CD8-positive, alpha-beta memory T cell (primary cell): ENCODE measurements at regions not wholly inside any gene's neighbourhood (a gene's known extent, or its start where the extent isn't known, plus 50 kb on each side); places are given as distances from the start of the nearest gene placed in this dataset.

ENCODE experiments used
- CTCF ChIA-PET: fragments of 350-600 bp; sonication (Branson Sonifier 250); formaldehyde crosslinking; loops from one replicate; lab custom pipeline; 2021; ENCODE audit warnings: antibody characterized with exemption; lab: Charles Lee
- POLR2A ChIA-PET: fragments of 350-600 bp; sonication (Branson Sonifier 250); formaldehyde crosslinking; loops from one replicate; lab custom pipeline; 2021; ENCODE audit warnings: antibody characterized with exemption; lab: Charles Lee
- DNase-seq, 5 donors: peaks; one replicate each; pipeline versions ENCODE4 v3.0.0 to v3.0.0-alpha.2; 2020 to 2022; ENCODE audit warnings: mixed read lengths in 1 of 5
- H3K27ac ChIP-seq: one replicate; pipeline ENCODE4 v1.7.0; 2013; ENCODE audit warnings: low read depth, mild to moderate bottlenecking, low read length, moderate library complexity
- H3K27me3 ChIP-seq: 2 replicates; pipeline ENCODE4 v1.7.0; 2013; ENCODE audit warnings: low read length, mild to moderate bottlenecking; ENCODE audit not compliant: insufficient read depth, poor library complexity, severe bottlenecking
- H3K36me3 ChIP-seq: 2 replicates; pipeline ENCODE4 v1.7.0; 2013; ENCODE audit warnings: mild to moderate bottlenecking, low read length, moderate library complexity; ENCODE audit not compliant: insufficient read depth
- H3K4me1 ChIP-seq: 2 replicates; pipeline ENCODE4 v1.7.0; 2013; ENCODE audit warnings: mild to moderate bottlenecking, low read length, moderate library complexity; ENCODE audit not compliant: insufficient read depth
- H3K4me3 ChIP-seq: 2 replicates; pipeline ENCODE4 v1.7.0; 2013; ENCODE audit warnings: mild to moderate bottlenecking, low read length
- H3K9me3 ChIP-seq: 2 replicates; pipeline ENCODE4 v1.7.0; 2013; ENCODE audit warnings: mild to moderate bottlenecking, low read length
- H3K27ac Mint-ChIP-seq, 8 donors: one replicate each; pipeline ENCODE4 v1.8.0; 2020 to 2021; ENCODE audit warnings: mixed read lengths in 8 of 8, mild to moderate bottlenecking in 6 of 8, inconsistent platforms in 3 of 8, moderate library complexity in 3 of 8
- H3K27me3 Mint-ChIP-seq, 2 donors: one replicate each; pipeline ENCODE4 v1.8.0; 2020 to 2021; ENCODE audit warnings: mixed read lengths in 2 of 2, mild to moderate bottlenecking in 1 of 2, moderate library complexity in 1 of 2
- H3K36me3 Mint-ChIP-seq, 3 donors: one replicate each; pipeline ENCODE4 v1.8.0; 2020 to 2021; ENCODE audit warnings: mixed read lengths in 3 of 3, inconsistent platforms in 1 of 3, mild to moderate bottlenecking in 1 of 3
- H3K4me1 Mint-ChIP-seq, 3 donors: one replicate each; pipeline ENCODE4 v1.8.0; 2020 to 2021; ENCODE audit warnings: mixed read lengths in 3 of 3, inconsistent platforms in 1 of 3, mild to moderate bottlenecking in 1 of 3
- H3K4me3 Mint-ChIP-seq, 7 donors: one replicate each; pipeline ENCODE4 v1.8.0; 2020 to 2021; ENCODE audit warnings: mixed read lengths in 7 of 7, mild to moderate bottlenecking in 6 of 7, moderate library complexity in 4 of 7, inconsistent platforms in 2 of 7
- H3K9me3 Mint-ChIP-seq, 5 donors: one replicate each; pipeline ENCODE4 v1.8.0; 2020 to 2022; ENCODE audit warnings: mixed read lengths in 5 of 5, mild to moderate bottlenecking in 3 of 5, moderate library complexity in 2 of 5, inconsistent platforms in 1 of 5

GRCh38 chr5:155759984-155760383 lies 567.0 kb upstream of the SGCD start:
- peaks cover 6 to 12% (median 9%) of the 10 kb centered on the region in 5 donors for H3K9me3 Mint-ChIP-seq
- Histone ChIP-seq H3K36me3 (no peaks in the 10 kb centered on the region), H3K4me3 (no peak overlapping the region), H3K9me3 (peaks cover 9% of the 10 kb centered on the region), H3K27me3 (no peaks in the 10 kb centered on the region), H3K27ac (no peak overlapping the region), H3K4me1 (no peaks in the 10 kb centered on the region)
- ChIA-PET CTCF (no interaction called here), POLR2A (no interaction called here)
- H3K27ac Mint-ChIP-seq = peak overlapping the region in 1 of 8 donors; percentile 43
- peaks cover 0 to 2% of the 10 kb centered on the region in 2 donors for H3K27me3 Mint-ChIP-seq
- H3K4me1 Mint-ChIP-seq = peaks cover 7 to 36% (median 26%) of the 10 kb centered on the region in 3 donors
- peaks cover 0 to 12% (median 4%) of the 10 kb centered on the region in 3 donors for H3K36me3 Mint-ChIP-seq
- no peak for DNase-seq
- no peak overlapping the region for H3K4me3 Mint-ChIP-seq

GRCh38 chr5:155761502-155761901 lies 565.5 kb upstream of the SGCD start:
- H3K9me3 Mint-ChIP-seq = peaks cover 6 to 12% (median 9%) of the 10 kb centered on the region in 5 donors
- peaks cover 20 to 45% (median 38%) of the 10 kb centered on the region in 3 donors for H3K4me1 Mint-ChIP-seq
- no peak for DNase-seq
- Histone ChIP-seq H3K27ac (no peak overlapping the region), H3K27me3 (no peaks in the 10 kb centered on the region), H3K4me1 (peaks cover 11% of the 10 kb centered on the region), H3K4me3 (no peak overlapping the region), H3K36me3 (no peaks in the 10 kb centered on the region), H3K9me3 (peaks cover 9% of the 10 kb centered on the region)
- H3K27ac Mint-ChIP-seq = peak overlapping the region in 6 of 8 donors; percentile 43 to 94 (median 68)
- H3K27me3 Mint-ChIP-seq = peaks cover 0 to 2% of the 10 kb centered on the region in 2 donors
- ChIA-PET POLR2A (no interaction called here), CTCF (no interaction called here)
- peak overlapping the region in 1 of 7 donors; percentile 55 for H3K4me3 Mint-ChIP-seq
- peaks cover 0 to 12% (median 4%) of the 10 kb centered on the region in 3 donors for H3K36me3 Mint-ChIP-seq

DNA sequence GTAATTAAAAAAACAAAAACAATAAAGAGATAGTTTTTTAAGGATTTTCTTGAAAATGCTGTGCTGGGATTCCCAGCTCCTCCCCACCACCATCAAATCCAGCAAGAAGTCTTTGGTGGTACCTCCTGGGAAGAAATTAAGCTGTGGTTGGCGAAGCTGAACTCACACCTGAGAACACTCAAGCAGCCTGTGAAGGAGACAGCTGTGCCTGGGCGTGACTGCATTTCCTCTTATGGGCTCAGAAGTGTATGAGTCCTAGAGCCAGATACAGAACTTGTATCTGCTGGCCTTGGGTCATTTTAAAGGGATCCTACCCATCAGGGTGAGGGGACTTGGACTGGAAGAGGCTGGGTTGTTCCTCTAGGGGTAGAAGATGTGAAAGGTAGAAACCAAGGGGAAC lies 561.2 kb upstream of the SGCD start:
- no peak overlapping the region for H3K27ac ChIP-seq
- H3K27ac Mint-ChIP-seq = peak overlapping the region; percentile 62 to 94 (median 90)
- ChIA-PET POLR2A (no interaction called here), CTCF (no interaction called here)
- peaks cover 0 to 2% of the 10 kb centered on the region in 2 donors for H3K27me3 Mint-ChIP-seq
- peaks cover 34% of the 10 kb centered on the region for H3K4me1 ChIP-seq
- peaks cover 0 to 7% (median 1%) of the 10 kb centered on the region in 3 donors for H3K36me3 Mint-ChIP-seq
- H3K27me3 ChIP-seq = no peaks in the 10 kb centered on the region
- H3K36me3 ChIP-seq = no peaks in the 10 kb centered on the region
- H3K4me3 Mint-ChIP-seq = peak overlapping the region in 6 of 7 donors; percentile 27 to 78 (median 68)
- peaks cover 0 to 11% (median 6%) of the 10 kb centered on the region in 5 donors for H3K9me3 Mint-ChIP-seq
- H3K4me3 ChIP-seq = no peak overlapping the region
- DNase-seq = no peak
- peaks cover 9% of the 10 kb centered on the region for H3K9me3 ChIP-seq
- H3K4me1 Mint-ChIP-seq = peaks cover 48 to 75% (median 74%) of the 10 kb centered on the region in 3 donors

DNA sequence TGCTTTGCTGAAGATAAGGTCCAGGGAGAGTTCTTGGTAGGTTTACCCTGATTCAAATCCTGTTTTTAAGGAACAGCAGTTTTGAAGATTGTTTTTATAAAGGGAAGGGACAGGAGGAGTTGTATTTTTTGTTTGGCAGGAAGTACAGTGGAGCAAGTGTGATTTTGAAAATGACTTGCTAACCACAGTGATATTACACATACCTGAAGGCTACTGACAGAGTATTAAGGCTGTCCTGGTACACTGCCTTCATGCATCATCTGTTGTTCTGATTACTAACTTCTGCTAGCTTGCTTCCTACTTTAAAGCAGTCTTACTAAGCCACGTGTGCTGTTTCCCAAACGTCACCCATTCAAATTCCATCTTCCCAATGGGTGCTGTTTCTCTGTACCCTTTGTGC lies 559.5 kb upstream of the SGCD start:
- Mint-ChIP-seq H3K9me3 (peaks cover 0 to 3% (median 0%) of the 10 kb centered on the region in 5 donors), H3K4me3 (peak overlapping the region; percentile 1 to 72 (median 56)), H3K36me3 (no peaks in the 10 kb centered on the region), H3K4me1 (peaks cover 47 to 81% (median 75%) of the 10 kb centered on the region in 3 donors), H3K27ac (peak overlapping the region; percentile 27 to 91 (median 68)), H3K27me3 (peaks cover 0 to 4% of the 10 kb centered on the region in 2 donors)
- Histone ChIP-seq H3K27me3 (no peaks in the 10 kb centered on the region), H3K4me1 (peaks cover 34% of the 10 kb centered on the region), H3K27ac (peak overlapping the region; percentile 49), H3K9me3 (no peaks in the 10 kb centered on the region), H3K4me3 (no peak overlapping the region), H3K36me3 (no peaks in the 10 kb centered on the region)
- ChIA-PET CTCF (no interaction called here), POLR2A (no interaction called here)
- DNase-seq = peak in 1 of 5 donors; percentile 54

- Histone ChIP-seq H3K4me3 (no peak overlapping the region), H3K36me3 (no peaks in the 10 kb centered on the region), H3K27me3 (no peaks in the 10 kb centered on the region), H3K27ac (peak overlapping the region; percentile 49), H3K4me1 (peaks cover 40% of the 10 kb centered on the region), H3K9me3 (no peaks in the 10 kb centered on the region)
- peak in 1 of 5 donors; percentile 30 for DNase-seq
- Mint-ChIP-seq H3K36me3 (no peaks in the 10 kb centered on the region), H3K27ac (peak overlapping the region; percentile 27 to 90 (median 78)), H3K9me3 (peaks cover 0 to 3% (median 0%) of the 10 kb centered on the region in 5 donors), H3K4me1 (peaks cover 48 to 85% (median 81%) of the 10 kb centered on the region in 3 donors), H3K27me3 (peaks cover 0 to 4% of the 10 kb centered on the region in 2 donors), H3K4me3 (peak overlapping the region in 6 of 7 donors; percentile 10 to 52 (median 36))
- ChIA-PET POLR2A (no interaction called here), CTCF (no interaction called here)
Measured at GRCh38 chr5:155768332-155768731, 558.6 kb upstream of the SGCD start.

- Mint-ChIP-seq H3K36me3 (no peaks in the 10 kb centered on the region), H3K9me3 (peaks cover 0 to 4% (median 0%) of the 10 kb centered on the region in 5 donors), H3K27me3 (peaks cover 0 to 3% of the 10 kb centered on the region in 2 donors), H3K4me3 (no peak overlapping the region), H3K4me1 (peaks cover 46 to 79% (median 77%) of the 10 kb centered on the region in 3 donors), H3K27ac (peak overlapping the region in 3 of 8 donors; percentile 25 to 53 (median 32))
- H3K27me3 ChIP-seq = no peaks in the 10 kb centered on the region
- peaks cover 32% of the 10 kb centered on the region for H3K4me1 ChIP-seq
- ChIA-PET POLR2A (no interaction called here), CTCF (no interaction called here)
- H3K9me3 ChIP-seq = no peaks in the 10 kb centered on the region
- H3K27ac ChIP-seq = no peak overlapping the region
- DNase-seq = no peak
- H3K4me3 ChIP-seq = no peak overlapping the region
- no peaks in the 10 kb centered on the region for H3K36me3 ChIP-seq
Measured at GRCh38 chr5:155772009-155772662, 554.8 kb upstream of the SGCD start.

- Mint-ChIP-seq H3K4me1 (peaks cover 33 to 65% (median 64%) of the 10 kb centered on the region in 3 donors), H3K4me3 (peak overlapping the region in 5 of 7 donors; percentile 7 to 60 (median 26)), H3K27ac (peak overlapping the region; percentile 16 to 92 (median 62)), H3K9me3 (peaks cover 0 to 4% (median 0%) of the 10 kb centered on the region in 5 donors), H3K27me3 (peaks cover 0 to 3% of the 10 kb centered on the region in 2 donors), H3K36me3 (no peaks in the 10 kb centered on the region)
- H3K9me3 ChIP-seq = no peaks in the 10 kb centered on the region
- H3K4me3 ChIP-seq = no peak overlapping the region
- peaks cover 24% of the 10 kb centered on the region for H3K4me1 ChIP-seq
- CTCF ChIA-PET = no interaction called here
- peak in 4 of 5 donors; percentile 24 to 71 (median 42) for DNase-seq
- POLR2A ChIA-PET = no interaction called here
- no peaks in the 10 kb centered on the region for H3K36me3 ChIP-seq
- no peak overlapping the region for H3K27ac ChIP-seq
- H3K27me3 ChIP-seq = no peaks in the 10 kb centered on the region
Measured at GRCh38 chr5:155773680-155774079, 553.3 kb upstream of the SGCD start.

DNA sequence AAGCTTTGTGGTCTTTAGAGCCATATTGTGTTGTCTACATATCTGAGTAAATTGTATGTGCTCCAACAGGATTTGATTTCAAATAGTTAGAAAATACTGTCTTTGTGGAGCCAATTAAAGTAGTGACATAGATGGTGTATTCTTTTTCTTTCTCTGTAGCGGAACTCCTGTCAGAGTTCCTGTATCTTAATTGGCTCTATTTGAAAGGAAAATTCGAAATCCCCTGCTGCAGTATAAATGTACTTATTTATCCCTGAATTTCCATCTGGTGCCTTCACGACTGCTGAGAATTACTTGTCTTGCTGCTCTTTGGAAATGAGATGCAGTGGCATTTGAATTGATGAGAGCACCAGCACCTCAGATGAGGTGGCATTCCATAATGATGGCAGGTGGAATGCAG lies 546.7 kb upstream of the SGCD start:
- Mint-ChIP-seq H3K27ac (no peak overlapping the region), H3K4me1 (peaks cover 5 to 11% (median 8%) of the 10 kb centered on the region in 3 donors), H3K4me3 (no peak overlapping the region), H3K36me3 (peaks cover 0 to 9% (median 0%) of the 10 kb centered on the region in 3 donors), H3K27me3 (peaks cover 0 to 9% of the 10 kb centered on the region in 2 donors), H3K9me3 (peaks cover 0 to 2% (median 2%) of the 10 kb centered on the region in 5 donors)
- POLR2A ChIA-PET = no interaction called here
- Histone ChIP-seq H3K4me3 (no peak overlapping the region), H3K36me3 (no peaks in the 10 kb centered on the region), H3K27ac (no peak overlapping the region), H3K4me1 (no peaks in the 10 kb centered on the region), H3K27me3 (no peaks in the 10 kb centered on the region), H3K9me3 (no peaks in the 10 kb centered on the region)
- CTCF ChIA-PET = no interaction called here
- no peak for DNase-seq
